SK-N-SH (cell line): ENCODE measurements at regions not wholly inside any gene's neighbourhood (a gene's known extent, or its start where the extent isn't known, plus 50 kb on each side); places are given as distances from the start of the nearest gene placed in this dataset.

Source experiments
- CTCF ChIA-PET: fragments of 300-600, 350-600 bp; formaldehyde crosslinking; extraction: SDS; loops from one replicate; lab custom pipeline; 2021; lab: Yijun Ruan, JAX
- POLR2A ChIA-PET: fragments of 350-600 bp; sonication (Branson Sonifier 250); formaldehyde crosslinking; extraction: SDS; loops from one replicate; lab custom pipeline; 2020; ENCODE audit warnings: antibody characterized with exemption, inconsistent platforms; lab: Yijun Ruan, JAX
- DNase-seq: peaks from one replicate; pipeline ENCODE4 v3.0.0; 2012
- H2AFZ ChIP-seq: fragments of 200-600 bp; sonication (generic); 2 replicates; pipeline ENCODE4 v1.8.1; 2016; ENCODE audit warnings: antibody characterized with exemption, mild to moderate bottlenecking, low read depth
- H3F3A ChIP-seq: fragments of 200-600 bp; sonication (generic); replicated peaks from 2 replicates; pipeline ENCODE3; 2016; ENCODE audit warnings: antibody characterized with exemption, mild to moderate bottlenecking; ENCODE audit not compliant: insufficient read depth
- H3K27ac ChIP-seq, 2 experiments: fragments of 200-500 bp in 1 of 2; fragments of 200-600 bp in 1 of 2; sonication (Bioruptor generic) in 1 of 2; sonication (generic), shearing (Covaris generic) in 1 of 2; 2 replicates each; pipeline versions ENCODE4 v1.5.1 to v1.6.1; 2014 to 2016; ENCODE audit warnings: low read depth in 2 of 2, inconsistent platforms in 1 of 2, low read length in 1 of 2, mild to moderate bottlenecking in 1 of 2, mixed read lengths in 1 of 2
- H3K27me3 ChIP-seq: fragments of 200-600 bp; sonication (generic), shearing (Covaris generic); 2 replicates; pipeline ENCODE4 v1.6.1; 2016; ENCODE audit warnings: mixed run types; ENCODE audit not compliant: insufficient read depth
- H3K36me3 ChIP-seq, 2 experiments: fragments of 200-500 bp in 1 of 2; fragments of 200-600 bp in 1 of 2; sonication (Bioruptor generic) in 1 of 2; sonication (generic) in 1 of 2; replicated peaks in 1 of 2; 2 replicates each; pipeline versions ENCODE3 to v1.5.1; 2014 to 2016; ENCODE audit warnings: low read length in 1 of 2, mild to moderate bottlenecking in 1 of 2; ENCODE audit not compliant: insufficient read depth in 2 of 2, control insufficient read depth in 1 of 2
- H3K4me1 ChIP-seq, 2 experiments: fragments of 200-500 bp in 1 of 2; fragments of 200-600 bp in 1 of 2; sonication (Bioruptor generic) in 1 of 2; sonication (generic), shearing (Covaris generic) in 1 of 2; 2 replicates each; pipeline versions ENCODE4 v1.5.1 to v1.6.1; 2014 to 2016; ENCODE audit warnings: low read depth in 1 of 2, low read length in 1 of 2, mixed run types in 1 of 2; ENCODE audit not compliant: insufficient read depth in 2 of 2, control insufficient read depth in 1 of 2
- H3K4me2 ChIP-seq: fragments of 200-600 bp; sonication (generic), shearing (Covaris generic); 2 replicates; pipeline ENCODE4 v1.6.1; 2017; ENCODE audit warnings: mixed run types
- H3K4me3 ChIP-seq, 2 experiments: fragments of 200-500 bp in 1 of 2; fragments of 200-600 bp in 1 of 2; sonication (Bioruptor generic) in 1 of 2; sonication (generic), shearing (Covaris generic) in 1 of 2; 2 replicates each; pipeline versions ENCODE4 v1.5.1 to v1.8.1; 2014 to 2016; ENCODE audit warnings: low read depth in 2 of 2, inconsistent platforms in 1 of 2, low read length in 1 of 2, mild to moderate bottlenecking in 1 of 2, mixed read lengths in 1 of 2, moderate library complexity in 1 of 2
- H3K79me2 ChIP-seq: fragments of 200-600 bp; sonication (generic); 2 replicates; pipeline ENCODE4 v1.8.1; 2017; ENCODE audit warnings: mild to moderate bottlenecking; ENCODE audit not compliant: insufficient read depth
- H3K9ac ChIP-seq: fragments of 200-600 bp; sonication (generic); 2 replicates; pipeline ENCODE4 v1.6.1; 2017; ENCODE audit warnings: mixed run types
- H3K9me2 ChIP-seq: fragments of 200-600 bp; sonication (generic); 2 replicates; pipeline ENCODE4 v1.6.1; 2017; ENCODE audit warnings: mixed run types
- H3K9me3 ChIP-seq: fragments of 200-600 bp; sonication (generic); 2 replicates; pipeline ENCODE4 v1.6.1; 2017; ENCODE audit warnings: mixed run types, mild to moderate bottlenecking, moderate library complexity
- H4K20me1 ChIP-seq: fragments of 200-600 bp; sonication (generic); 2 replicates; pipeline ENCODE4 v1.6.1; 2017; ENCODE audit warnings: mild to moderate bottlenecking, mixed run types; ENCODE audit not compliant: insufficient read depth
- CHD2 ChIP-seq: fragments of 150-350 bp; IDR thresholded peaks from 2 replicates; pipeline ENCODE4 v1.6.1; 2018; ENCODE audit warnings: low read length; ENCODE audit not compliant: partially characterized antibody
- EP300 ChIP-seq, 2 experiments: IDR thresholded peaks; 2 replicates each; pipeline versions ENCODE4 v1.4.0 to v1.6.1; 2012; ENCODE audit warnings: borderline replicate concordance in 1 of 2, low read depth in 1 of 2, low read length in 1 of 2
- EZH2phosphoT487 ChIP-seq: fragments of 200-600 bp; sonication (generic); IDR thresholded peaks from 2 replicates; pipeline ENCODE4 v1.6.1; 2017; ENCODE audit warnings: low read depth, mixed run types, mild to moderate bottlenecking, antibody characterized with exemption, moderate library complexity, borderline replicate concordance
- FOSL2 ChIP-seq: IDR thresholded peaks from 2 replicates; pipeline ENCODE4 v1.4.0; 2012; ENCODE audit warnings: low read depth, mild to moderate bottlenecking, moderate library complexity, borderline replicate concordance
- GATA2 ChIP-seq: sonication (generic); formaldehyde crosslinking; IDR thresholded peaks from 2 replicates; pipeline ENCODE4 v1.5.0; 2020; ENCODE audit warnings: mild to moderate bottlenecking, missing genetic modification reagents
- IRF3 ChIP-seq: fragments of 150-350 bp; IDR thresholded peaks from 2 replicates; pipeline ENCODE4 v1.6.1; 2016; ENCODE audit warnings: mild to moderate bottlenecking, low read depth, low read length
- JUND ChIP-seq: IDR thresholded peaks from 2 replicates; pipeline ENCODE4 v1.4.0; 2012
- MAX ChIP-seq: IDR thresholded peaks from 2 replicates; pipeline ENCODE4 v1.4.0; 2012; ENCODE audit warnings: low read depth
- MEF2A ChIP-seq: IDR thresholded peaks from 2 replicates; pipeline ENCODE4 v1.4.0; 2012; ENCODE audit warnings: low read depth, borderline replicate concordance
- NFIC ChIP-seq: IDR thresholded peaks from 2 replicates; pipeline ENCODE4 v1.4.0; 2012; ENCODE audit warnings: borderline replicate concordance
- PBX3 ChIP-seq: IDR thresholded peaks from 2 replicates; pipeline ENCODE4; 2012
- POLR2AphosphoS5 ChIP-seq: IDR thresholded peaks from 2 replicates; pipeline ENCODE4 v1.6.1; 2012; ENCODE audit warnings: low read depth, low read length
- RAD21 ChIP-seq: IDR thresholded peaks from 2 replicates; pipeline ENCODE4 v1.6.1; 2012; ENCODE audit warnings: mild to moderate bottlenecking, low read length
- REST ChIP-seq: IDR thresholded peaks from 2 replicates; pipeline ENCODE4 v1.6.1; 2012; ENCODE audit warnings: mild to moderate bottlenecking, low read depth, low read length, moderate library complexity
- RXRA ChIP-seq: IDR thresholded peaks from 2 replicates; pipeline ENCODE4 v1.4.0; 2012; ENCODE audit warnings: low read depth, mild to moderate bottlenecking, borderline replicate concordance
- SIN3A ChIP-seq: IDR thresholded peaks from 2 replicates; pipeline ENCODE4 v1.6.1; 2012; ENCODE audit warnings: low read depth, mild to moderate bottlenecking, low read length, moderate library complexity, borderline replicate concordance
- TCF12 ChIP-seq: IDR thresholded peaks from 2 replicates; pipeline ENCODE4 v1.4.0; 2012
- TEAD4 ChIP-seq: IDR thresholded peaks from 2 replicates; pipeline ENCODE4 v1.4.0; 2012; ENCODE audit warnings: mild to moderate bottlenecking, borderline replicate concordance; ENCODE audit not compliant: insufficient read depth
- ZBTB33 ChIP-seq: IDR thresholded peaks from 2 replicates; pipeline ENCODE4 v1.4.0; 2012; ENCODE audit warnings: low read depth, borderline replicate concordance
- WGBS: methylation state at CpG from one replicate; pipeline ENCODE4 v1.1.6; 2017; ENCODE audit warnings: low lambda C conversion rate; 5-methylcytosine and 5-hydroxymethylcytosine counted together

- CTCF ChIA-PET: interaction anchor here (1.0 kb wide), 1 partner anchor 15 kb away, joined by 3 read pairs; no protein-coding TSS in a partner anchor
- 50% methylated on average over 6 of the region's 6 CpGs for WGBS
- no peaks in the 10 kb centered on the region for H4K20me1 ChIP-seq
- peak overlapping the region in 1 of 2 experiments; percentile 74; a peak in 2 of 4 replicates for H3K27ac ChIP-seq
- no peaks in the 10 kb centered on the region for H3K79me2 ChIP-seq
- H3K4me2 ChIP-seq: peak overlapping the region; percentile 34
- H2AFZ ChIP-seq: peak overlapping the region; percentile 66; the same call in 1 of the 2 replicates
- no peaks in the 10 kb centered on the region for H3K9me2 ChIP-seq
- DNase-seq: no peak
- H3K9ac ChIP-seq: no peak overlapping the region
- no peak overlapping the region for H3K4me3 ChIP-seq
- peaks cover 0 to 13% of the 10 kb centered on the region in 2 experiments; a peak in 1 of 4 replicates for H3K4me1 ChIP-seq
- H3K36me3 ChIP-seq: no peaks in the 10 kb centered on the region
- peaks cover 6% of the 10 kb centered on the region for H3F3A ChIP-seq
- TF ChIP-seq MEF2A (no peak), IRF3 (no peak), PBX3 (peak; percentile 30; the same call in 1 of the 2 replicates), MAX (no peak), CHD2 (no peak), FOSL2 (peak; percentile 94), TEAD4 (peak; percentile 35; the same call in 1 of the 2 replicates), JUND (peak; percentile 92), NFIC (peak; percentile 42; the same call in 1 of the 2 replicates), RAD21 (no peak), REST (no peak), TCF12 (peak; percentile 84), RXRA (peak; percentile 83), GATA2 (CRISPR knock-in tag) (no peak), SIN3A (no peak), ZBTB33 (no peak), EZH2phosphoT487 (no peak), EP300 (IDR thresholded peaks at IDR 0.05; ENCODE audit: borderline replicate concordance in 1 of 2, low read depth in 1 of 2, low read length in 1 of 2) (peak in 1 of 2 experiments; percentile 84; a peak in 1 of 4 replicates), POLR2AphosphoS5 (peak; percentile 33; the same call in 1 of the 2 replicates)
- POLR2A ChIA-PET: no interaction called here
- no peaks in the 10 kb centered on the region for H3K9me3 ChIP-seq
- H3K27me3 ChIP-seq: no peaks in the 10 kb centered on the region
These were observed 69.5 kb upstream of the RAD23B start for GRCh38 chr9:107213561-107214028.
